ENCODE measurements at regions not wholly inside any gene's neighbourhood (a gene's known extent, or its start where the extent isn't known, plus 50 kb on each side); places are given as distances from the start of the nearest gene placed in this dataset.

- TF ChIP-seq CTCF (conservative IDR thresholded peaks at IDR 0.05; ENCODE audit: low read depth, low read length) = no peak
- no peak for DNase-seq (ENCODE audit: low read depth)
- no peak overlapping the region for H3K4me3 ChIP-seq (ENCODE audit: low read length)
These were observed 473.9 kb upstream of the PPP2R3A start for GRCh38 chr3:135491491-135492205.

GRCh38 chr3:135495891-135496290 lies 469.6 kb upstream of the PPP2R3A start:
- DNase-seq (ENCODE audit: low read depth) = no peak
- no peak for TF ChIP-seq CTCF (conservative IDR thresholded peaks at IDR 0.05; ENCODE audit: low read depth, low read length)
- H3K4me3 ChIP-seq (ENCODE audit: low read length) = no peak overlapping the region

GRCh38 chr3:135497979-135498378 lies 467.5 kb upstream of the PPP2R3A start:
- TF ChIP-seq CTCF (conservative IDR thresholded peaks at IDR 0.05; ENCODE audit: low read depth, low read length) = no peak
- H3K4me3 ChIP-seq (ENCODE audit: low read length) = no peak overlapping the region
- DNase-seq (ENCODE audit: low read depth) = no peak

GRCh38 chr3:135499426-135499825 lies 466.1 kb upstream of the PPP2R3A start:
- no peak for TF ChIP-seq CTCF (conservative IDR thresholded peaks at IDR 0.05; ENCODE audit: low read depth, low read length)
- DNase-seq (ENCODE audit: low read depth) = no peak
- H3K4me3 ChIP-seq (ENCODE audit: low read length) = no peak overlapping the region

DNA sequence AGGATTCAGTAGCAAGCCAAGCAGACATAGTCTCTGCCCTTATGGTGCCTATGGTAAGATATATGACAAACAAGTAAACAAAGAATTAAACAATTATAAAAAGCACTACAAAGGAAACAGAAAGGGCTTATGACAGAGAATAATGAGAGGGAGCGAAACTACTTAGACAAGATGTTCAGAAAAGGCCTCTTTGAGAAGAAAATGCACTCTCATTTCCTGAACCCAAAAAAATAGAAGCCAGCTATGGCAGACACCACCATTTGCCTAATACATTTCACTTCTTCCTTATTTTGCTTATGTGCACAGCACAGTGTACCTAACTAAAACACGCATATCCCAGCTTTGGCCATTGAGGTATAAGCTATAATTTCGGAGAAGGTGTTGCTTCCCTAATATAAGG lies 465.5 kb upstream of the PPP2R3A start:
- no peak overlapping the region for H3K4me3 ChIP-seq (ENCODE audit: low read length)
- DNase-seq (ENCODE audit: low read depth) = no peak
- TF ChIP-seq CTCF (conservative IDR thresholded peaks at IDR 0.05; ENCODE audit: low read depth, low read length) = no peak

GRCh38 chr3:135503065-135503759 lies 462.3 kb upstream of the PPP2R3A start:
- TF ChIP-seq CTCF (conservative IDR thresholded peaks at IDR 0.05; ENCODE audit: low read depth, low read length) = no peak
- no peak for DNase-seq (ENCODE audit: low read depth)
- H3K4me3 ChIP-seq (ENCODE audit: low read length) = no peak overlapping the region

Measured in retinal pigment epithelial cell (primary cell).